Keratinocyte (primary cell): ENCODE measurements at regions not wholly inside any gene's neighbourhood (a gene's known extent, or its start where the extent isn't known, plus 50 kb on each side); places are given as distances from the start of the nearest gene placed in this dataset.

Experiments
- DNase-seq: peaks from one replicate; pipeline ENCODE4 v3.0.0-alpha.2; 2011; ENCODE audit warnings: low read depth, missing footprints, low spot score
- FAIRE-seq: peaks from 2 replicates; lab custom pipeline; 2011; peaks lifted over from hg19 to GRCh38; lab: Jason Lieb, UNC
- H2AFZ ChIP-seq: 2 replicates; pipeline ENCODE4 v1.6.0; 2012; ENCODE audit warnings: low read length, control low read depth, inconsistent platforms; ENCODE audit not compliant: control insufficient read depth
- H3K27ac ChIP-seq: 2 replicates; pipeline ENCODE4 v1.5.1; 2011; ENCODE audit warnings: low read length; ENCODE audit not compliant: control insufficient read depth, insufficient read depth
- H3K27me3 ChIP-seq: 3 replicates; pipeline ENCODE4 v1.6.0; 2011; ENCODE audit warnings: low read length; ENCODE audit not compliant: control insufficient read depth, insufficient read depth; ENCODE audit errors: extremely low read depth
- H3K36me3 ChIP-seq, 2 experiments: 2 replicates in 1 of 2; 3 replicates in 1 of 2; pipeline ENCODE4 v1.5.1; 2011; ENCODE audit warnings: low read length in 2 of 2, mild to moderate bottlenecking in 1 of 2; ENCODE audit not compliant: control insufficient read depth in 2 of 2, insufficient read depth in 2 of 2; ENCODE audit errors: extremely low read depth in 1 of 2
- H3K4me1 ChIP-seq: 3 replicates; pipeline ENCODE4 v1.5.1; 2011; ENCODE audit warnings: low read length; ENCODE audit not compliant: control insufficient read depth, insufficient read depth; ENCODE audit errors: extremely low read depth
- H3K4me2 ChIP-seq: 3 replicates; pipeline ENCODE4 v1.6.0; 2011; ENCODE audit warnings: low read depth, low read length; ENCODE audit not compliant: control insufficient read depth, insufficient read depth; ENCODE audit errors: extremely low read depth
- H3K4me3 ChIP-seq, 3 experiments: fragments of 200-600 bp in 1 of 3; sonication (generic) in 1 of 3; 2 replicates in 2 of 3; 3 replicates in 1 of 3; pipeline ENCODE4 v1.5.1; 2011 to 2016; ENCODE audit warnings: low read length in 3 of 3, mild to moderate bottlenecking in 3 of 3, control low read depth in 2 of 3, inconsistent platforms in 1 of 3, low read depth in 1 of 3, mixed read lengths in 1 of 3, mixed run types in 1 of 3, moderate library complexity in 1 of 3; ENCODE audit not compliant: control insufficient read depth in 2 of 3, insufficient read depth in 2 of 3; ENCODE audit errors: extremely low read depth in 1 of 3
- H3K79me2 ChIP-seq: 2 replicates; pipeline ENCODE4 v1.6.0; 2012; ENCODE audit warnings: low read length; ENCODE audit not compliant: control insufficient read depth, insufficient read depth
- H3K9ac ChIP-seq: 3 replicates; pipeline ENCODE4 v1.6.0; 2011; ENCODE audit warnings: low read length; ENCODE audit not compliant: control insufficient read depth, insufficient read depth; ENCODE audit errors: extremely low read depth
- H3K9me1 ChIP-seq: 3 replicates; pipeline ENCODE4 v1.6.0; 2011; ENCODE audit warnings: low read length; ENCODE audit not compliant: control insufficient read depth, insufficient read depth; ENCODE audit errors: extremely low read depth
- H3K9me3 ChIP-seq: 2 replicates; pipeline ENCODE4 v1.5.1; 2012; ENCODE audit warnings: low read depth, low read length; ENCODE audit not compliant: control insufficient read depth
- H4K20me1 ChIP-seq: 3 replicates; pipeline ENCODE4 v1.6.0; 2011; ENCODE audit warnings: low read length; ENCODE audit not compliant: control insufficient read depth, insufficient read depth; ENCODE audit errors: extremely low read depth
- EZH2 ChIP-seq: IDR thresholded peaks from one replicate; pipeline ENCODE4 v1.6.1; 2012; ENCODE audit warnings: inconsistent platforms, mild to moderate bottlenecking, low read length, moderate library complexity
- dilution Hi-C: fragments of 300-500 bp; cut with MboI; formaldehyde crosslinking; loops from one replicate; pipeline ENCODE4 v1.7.0; 2020; ENCODE audit warnings: low sequenced_read_pairs; ENCODE audit not compliant: extremely low pct_ligation_motif_present
- TF ChIP-seq, protein P1 (sequence below), 3 experiments: IDR thresholded peaks in 1 of 3; conservative IDR thresholded peaks in 1 of 3; optimal IDR thresholded peaks in 1 of 3; 2 replicates in 2 of 3; 3 replicates in 1 of 3; pipeline versions ENCODE3 to v1.5.1; 2011; ENCODE audit warnings: low read length in 3 of 3, mild to moderate bottlenecking in 3 of 3, moderate library complexity in 2 of 3, control low read depth in 1 of 3, inconsistent platforms in 1 of 3; ENCODE audit not compliant: insufficient read depth in 2 of 3; ENCODE audit errors: extremely low read depth in 1 of 3

DNA sequence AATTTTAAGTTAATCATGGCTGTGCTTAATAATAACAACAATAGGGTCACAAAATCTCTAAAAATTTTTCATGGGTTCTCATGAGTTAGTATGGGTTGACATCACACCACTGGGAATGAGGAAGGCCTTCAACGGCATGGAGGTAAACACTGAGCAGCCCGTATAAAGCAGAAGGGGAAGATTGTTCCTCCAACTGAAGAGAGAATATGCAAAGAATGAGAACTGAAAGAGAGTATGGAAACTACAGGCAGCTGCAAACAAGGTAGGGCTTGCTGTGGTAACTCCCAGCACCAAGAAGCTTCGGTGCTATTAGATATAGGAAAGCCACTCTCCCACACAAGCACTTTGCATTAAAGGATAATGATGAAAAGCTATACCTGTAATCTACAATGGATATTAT is 1242.3 kb upstream of the CELF4 start:
- TF ChIP-seq, protein P1, sequence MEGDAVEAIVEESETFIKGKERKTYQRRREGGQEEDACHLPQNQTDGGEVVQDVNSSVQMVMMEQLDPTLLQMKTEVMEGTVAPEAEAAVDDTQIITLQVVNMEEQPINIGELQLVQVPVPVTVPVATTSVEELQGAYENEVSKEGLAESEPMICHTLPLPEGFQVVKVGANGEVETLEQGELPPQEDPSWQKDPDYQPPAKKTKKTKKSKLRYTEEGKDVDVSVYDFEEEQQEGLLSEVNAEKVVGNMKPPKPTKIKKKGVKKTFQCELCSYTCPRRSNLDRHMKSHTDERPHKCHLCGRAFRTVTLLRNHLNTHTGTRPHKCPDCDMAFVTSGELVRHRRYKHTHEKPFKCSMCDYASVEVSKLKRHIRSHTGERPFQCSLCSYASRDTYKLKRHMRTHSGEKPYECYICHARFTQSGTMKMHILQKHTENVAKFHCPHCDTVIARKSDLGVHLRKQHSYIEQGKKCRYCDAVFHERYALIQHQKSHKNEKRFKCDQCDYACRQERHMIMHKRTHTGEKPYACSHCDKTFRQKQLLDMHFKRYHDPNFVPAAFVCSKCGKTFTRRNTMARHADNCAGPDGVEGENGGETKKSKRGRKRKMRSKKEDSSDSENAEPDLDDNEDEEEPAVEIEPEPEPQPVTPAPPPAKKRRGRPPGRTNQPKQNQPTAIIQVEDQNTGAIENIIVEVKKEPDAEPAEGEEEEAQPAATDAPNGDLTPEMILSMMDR (optimal IDR thresholded peaks at IDR 0.05 in 1 of 3, IDR thresholded peaks at IDR 0.05 in 1 of 3, conservative IDR thresholded peaks at IDR 0.05 in 1 of 3; ENCODE audit: extremely low read depth in 1 of 3, insufficient read depth in 2 of 3, low read length in 3 of 3) = no peak
- TF ChIP-seq EZH2 = no peak
- Histone ChIP-seq H3K9me3 (no peaks in the 10 kb centered on the region), H3K9ac (no peak overlapping the region), H3K4me1 (no peaks in the 10 kb centered on the region), H3K36me3 (no peaks in the 10 kb centered on the region), H3K4me3 (no peak overlapping the region), H4K20me1 (no peaks in the 10 kb centered on the region), H3K27me3 (no peaks in the 10 kb centered on the region), H3K79me2 (no peaks in the 10 kb centered on the region), H3K27ac (no peak overlapping the region), H2AFZ (no peak overlapping the region), H3K4me2 (no peak overlapping the region), H3K9me1 (no peaks in the 10 kb centered on the region)
- FAIRE-seq = no peak
- DNase-seq = no peak
- dilution Hi-C loops = no loop called here

DNA sequence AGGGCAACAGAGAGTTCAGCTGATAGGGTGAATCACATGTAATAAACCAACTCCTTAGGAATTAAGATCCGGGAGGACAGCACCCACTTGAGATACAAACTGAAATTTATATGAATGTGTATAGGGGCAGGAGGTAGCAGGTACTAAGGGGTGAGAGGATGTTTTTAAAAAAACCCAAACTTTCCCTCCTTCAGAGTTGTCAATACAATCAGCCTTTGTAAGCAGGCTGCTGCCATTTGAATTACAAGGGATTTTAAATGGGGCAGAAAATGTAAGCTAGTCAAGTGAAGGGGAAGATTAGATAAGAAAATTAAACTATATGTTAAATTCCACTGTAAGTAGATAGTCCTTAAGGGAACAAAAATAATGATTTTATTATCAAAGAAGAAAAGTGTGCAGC is 1239.7 kb upstream of the CELF4 start:
- DNase-seq = no peak
- no peaks in the 10 kb centered on the region for H3K9me1 ChIP-seq
- H3K9me3 ChIP-seq = no peaks in the 10 kb centered on the region
- no peak overlapping the region for H3K27ac ChIP-seq
- no peak for TF ChIP-seq EZH2
- TF ChIP-seq, protein P1 (optimal IDR thresholded peaks at IDR 0.05 in 1 of 3, IDR thresholded peaks at IDR 0.05 in 1 of 3, conservative IDR thresholded peaks at IDR 0.05 in 1 of 3; ENCODE audit: extremely low read depth in 1 of 3, insufficient read depth in 2 of 3, low read length in 3 of 3) = no peak
- no peaks in the 10 kb centered on the region for H3K4me1 ChIP-seq
- no peak overlapping the region for H2AFZ ChIP-seq
- no peaks in the 10 kb centered on the region for H3K36me3 ChIP-seq
- H3K9ac ChIP-seq = no peak overlapping the region
- FAIRE-seq = no peak
- H3K27me3 ChIP-seq = no peaks in the 10 kb centered on the region
- dilution Hi-C loops = no loop called here
- no peak overlapping the region for H3K4me2 ChIP-seq
- H3K4me3 ChIP-seq = no peak overlapping the region
- H3K79me2 ChIP-seq = no peaks in the 10 kb centered on the region
- no peaks in the 10 kb centered on the region for H4K20me1 ChIP-seq
